Caco-2 (cell line): ENCODE measurements at regions not wholly inside any gene's neighbourhood (a gene's known extent, or its start where the extent isn't known, plus 50 kb on each side); places are given as distances from the start of the nearest gene placed in this dataset.

Source experiments
- BruUV-seq: library from RNA; stranded (reverse); fragments of 400-500 nt; replicated peaks from 2 replicates; lab custom pipeline; 2021; lab: Mats Ljungman, UMichigan
- CTCF ChIA-PET: fragments of 300-600 bp; sonication (Branson Sonifier 250); formaldehyde crosslinking; loops from one replicate; lab custom pipeline; 2022; ENCODE audit warnings: antibody characterized with exemption; lab: Charles Lee
- POLR2A ChIA-PET: fragments of 300-600 bp; sonication (Branson Sonifier 250); formaldehyde crosslinking; loops from one replicate; lab custom pipeline; 2022; ENCODE audit warnings: antibody characterized with exemption; lab: Charles Lee
- DNase-seq, 2 experiments: peaks; one replicate each; pipeline versions ENCODE4 v3.0.0 to v3.0.0-alpha.2; 2020 to 2022
- H3K27me3 ChIP-seq: replicated peaks from 2 replicates; pipeline ENCODE4 v1.6.0; 2011; ENCODE audit warnings: low read length; ENCODE audit not compliant: control insufficient read depth, insufficient read depth
- H3K36me3 ChIP-seq: 2 replicates; pipeline ENCODE4 v1.5.1; 2011; ENCODE audit warnings: low read length; ENCODE audit not compliant: control insufficient read depth, insufficient read depth
- H3K4me1 ChIP-seq: fragments of 250-450 bp; sonication (Bioruptor Pico); 2 replicates; pipeline ENCODE4 v1.5.1; 2020; ENCODE audit warnings: mild to moderate bottlenecking
- H3K4me3 ChIP-seq: 2 replicates; pipeline ENCODE4 v1.5.1; 2011; ENCODE audit warnings: low read depth, mild to moderate bottlenecking, control low read depth, low read length
- H3K9me3 ChIP-seq: fragments of 250-450 bp; sonication (Bioruptor Pico); 2 replicates; pipeline ENCODE4 v1.5.1; 2020; ENCODE audit warnings: mild to moderate bottlenecking, moderate library complexity
- H3K27ac Mint-ChIP-seq: one replicate; pipeline ENCODE4 v1.8.0; 2022; ENCODE audit warnings: mixed read lengths; ENCODE audit not compliant: unreplicated experiment
- H3K27me3 Mint-ChIP-seq: one replicate; pipeline ENCODE4 v1.8.0; 2022; ENCODE audit warnings: mixed read lengths; ENCODE audit not compliant: insufficient read depth, unreplicated experiment
- H3K36me3 Mint-ChIP-seq: one replicate; pipeline ENCODE4 v1.8.0; 2022; ENCODE audit warnings: mild to moderate bottlenecking, mixed read lengths; ENCODE audit not compliant: insufficient read depth, unreplicated experiment
- H3K4me1 Mint-ChIP-seq: one replicate; pipeline ENCODE4 v1.8.0; 2022; ENCODE audit warnings: low read depth, mixed read lengths; ENCODE audit not compliant: unreplicated experiment
- H3K4me3 Mint-ChIP-seq: one replicate; pipeline ENCODE4 v1.8.0; 2022; ENCODE audit warnings: mild to moderate bottlenecking, moderate library complexity, mixed read lengths; ENCODE audit not compliant: unreplicated experiment
- H3K9me3 Mint-ChIP-seq: one replicate; pipeline ENCODE4 v1.8.0; 2022; ENCODE audit warnings: mixed read lengths; ENCODE audit not compliant: unreplicated experiment
- CTCF ChIP-seq, 2 experiments: fragments of 200-600 bp in 1 of 2; IDR thresholded peaks; 1 replicate in 1 of 2; 2 replicates in 1 of 2; pipeline versions ENCODE4 v1.5.1 to v1.8.0; 2011 to 2022; ENCODE audit warnings: antibody characterized with exemption in 1 of 2, control low read depth in 1 of 2, inconsistent platforms in 1 of 2, low read depth in 1 of 2, low read length in 1 of 2, mild to moderate bottlenecking in 1 of 2, moderate library complexity in 1 of 2; ENCODE audit not compliant: insufficient read depth in 1 of 2, severe bottlenecking in 1 of 2, unreplicated experiment in 1 of 2
- intact Hi-C: fragments of 100-400 bp; cut with micrococcal nuclease; formaldehyde crosslinking; loops from one replicate; pipeline ENCODE4 v1.10.0; 2022; ENCODE audit not compliant: unreplicated experiment

- H3K4me1 Mint-ChIP-seq: no peaks in the 10 kb centered on the region
- ChIA-PET CTCF (no interaction called here), POLR2A (no interaction called here)
- no peaks in the 10 kb centered on the region for H3K27me3 Mint-ChIP-seq
- intact Hi-C loops: no loop called here
- no peak overlapping the region for H3K4me3 ChIP-seq
- no peak for TF ChIP-seq CTCF (IDR thresholded peaks at IDR 0.05; ENCODE audit: insufficient read depth in 1 of 2, low read depth in 1 of 2, low read length in 1 of 2, severe bottlenecking in 1 of 2, unreplicated experiment in 1 of 2)
- DNase-seq: no peak
- no peaks in the 10 kb centered on the region for H3K9me3 Mint-ChIP-seq
- no peak overlapping the region for H3K4me3 Mint-ChIP-seq
- H3K9me3 ChIP-seq: no peaks in the 10 kb centered on the region
- H3K36me3 ChIP-seq: no peaks in the 10 kb centered on the region
- H3K27ac Mint-ChIP-seq: no peak overlapping the region
- H3K27me3 ChIP-seq: no peaks in the 10 kb centered on the region
- BruUV-seq: no TSS peak
- H3K36me3 Mint-ChIP-seq: no peaks in the 10 kb centered on the region
- no peaks in the 10 kb centered on the region for H3K4me1 ChIP-seq
These were observed 494.9 kb downstream of the PSAT1 start for GRCh38 chr9:78791779-78792178.

- intact Hi-C loops: no loop called here
- CTCF ChIA-PET: no interaction called here
These were observed 495.8 kb downstream of the PSAT1 start for GRCh38 chr9:78792745-78793144.

GRCh38 chr9:78805771-78806170, 508.8 kb downstream of the PSAT1 start:
- POLR2A ChIA-PET: no interaction called here
- Histone ChIP-seq H3K27me3 (no peaks in the 10 kb centered on the region), H3K4me3 (no peak overlapping the region), H3K9me3 (no peaks in the 10 kb centered on the region), H3K4me1 (no peaks in the 10 kb centered on the region), H3K36me3 (no peaks in the 10 kb centered on the region)
- Mint-ChIP-seq H3K36me3 (no peaks in the 10 kb centered on the region), H3K27ac (no peak overlapping the region), H3K4me3 (no peak overlapping the region), H3K9me3 (no peaks in the 10 kb centered on the region), H3K4me1 (no peaks in the 10 kb centered on the region), H3K27me3 (no peaks in the 10 kb centered on the region)
- DNase-seq: no peak
- BruUV-seq: no TSS peak
- no peak for TF ChIP-seq CTCF (IDR thresholded peaks at IDR 0.05; ENCODE audit: insufficient read depth in 1 of 2, low read depth in 1 of 2, low read length in 1 of 2, severe bottlenecking in 1 of 2, unreplicated experiment in 1 of 2)
- CTCF ChIA-PET: no interaction called here
- intact Hi-C loops: no loop called here

More at GRCh38 chr9:78792745-78793144, 495.8 kb downstream of the PSAT1 start:
- Mint-ChIP-seq H3K4me3 (no peak overlapping the region), H3K4me1 (no peaks in the 10 kb centered on the region), H3K27ac (no peak overlapping the region), H3K36me3 (no peaks in the 10 kb centered on the region), H3K27me3 (no peaks in the 10 kb centered on the region), H3K9me3 (no peaks in the 10 kb centered on the region)
- no peaks in the 10 kb centered on the region for H3K9me3 ChIP-seq
- no peak for TF ChIP-seq CTCF (IDR thresholded peaks at IDR 0.05; ENCODE audit: insufficient read depth in 1 of 2, low read depth in 1 of 2, low read length in 1 of 2, severe bottlenecking in 1 of 2, unreplicated experiment in 1 of 2)
- no peak for DNase-seq
- H3K4me3 ChIP-seq: no peak overlapping the region
- H3K27me3 ChIP-seq: no peaks in the 10 kb centered on the region
- no peaks in the 10 kb centered on the region for H3K4me1 ChIP-seq
- POLR2A ChIA-PET: no interaction called here
- H3K36me3 ChIP-seq: no peaks in the 10 kb centered on the region
- BruUV-seq: no TSS peak
